ENCODE measurements at regions not wholly inside any gene's neighbourhood (a gene's known extent, or its start where the extent isn't known, plus 50 kb on each side); places are given as distances from the start of the nearest gene placed in this dataset.

- peak; percentile 40 for DNase-seq (ENCODE audit: low spot score)
Observed at GRCh38 chr6:42512579-42512978, 51.2 kb upstream of the UBR2 start.

- peak; percentile 10 for DNase-seq (ENCODE audit: low spot score)
Observed at GRCh38 chr6:42511803-42512422, 51.9 kb upstream of the UBR2 start.

DNA sequence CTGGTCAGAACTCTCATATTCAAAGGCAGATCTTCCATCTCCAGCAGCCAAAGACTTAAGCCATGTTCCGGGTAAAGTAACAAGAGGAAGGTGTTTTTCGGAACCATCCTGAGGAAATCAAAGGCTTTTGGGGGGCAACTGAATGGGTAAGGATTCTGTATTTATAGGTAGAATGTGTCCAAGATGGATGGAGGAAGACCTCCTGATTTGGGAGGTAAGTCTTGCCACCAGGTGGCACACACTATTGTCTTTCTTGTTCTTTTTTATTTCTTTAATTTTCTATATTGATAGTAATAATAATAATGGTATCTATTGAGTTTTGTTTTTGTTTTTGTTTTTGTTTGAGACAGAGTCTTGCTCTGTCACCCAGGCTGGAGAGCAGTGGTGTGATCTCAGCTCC is 53.0 kb upstream of the UBR2 start:
- no peak for DNase-seq (ENCODE audit: low spot score)

DNA sequence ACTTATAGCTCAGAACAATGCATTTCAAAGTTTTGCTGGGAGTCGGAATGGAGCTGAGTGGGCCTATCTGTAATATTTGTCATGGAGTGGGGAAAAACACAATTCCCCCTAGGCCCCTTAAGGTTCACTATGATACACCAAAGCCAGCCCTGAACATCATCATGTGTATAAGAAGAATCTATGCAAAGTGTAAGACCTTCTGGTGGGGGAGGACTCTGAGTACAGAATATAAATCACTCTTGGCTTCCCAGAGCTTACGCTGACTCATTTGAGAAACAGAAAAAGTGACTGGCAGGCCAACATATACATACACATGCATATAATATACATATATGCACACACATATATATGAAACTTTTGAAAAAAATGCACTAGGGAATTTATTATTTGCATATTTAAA is 54.1 kb upstream of the UBR2 start:
- no peak for DNase-seq (ENCODE audit: low spot score)

DNA sequence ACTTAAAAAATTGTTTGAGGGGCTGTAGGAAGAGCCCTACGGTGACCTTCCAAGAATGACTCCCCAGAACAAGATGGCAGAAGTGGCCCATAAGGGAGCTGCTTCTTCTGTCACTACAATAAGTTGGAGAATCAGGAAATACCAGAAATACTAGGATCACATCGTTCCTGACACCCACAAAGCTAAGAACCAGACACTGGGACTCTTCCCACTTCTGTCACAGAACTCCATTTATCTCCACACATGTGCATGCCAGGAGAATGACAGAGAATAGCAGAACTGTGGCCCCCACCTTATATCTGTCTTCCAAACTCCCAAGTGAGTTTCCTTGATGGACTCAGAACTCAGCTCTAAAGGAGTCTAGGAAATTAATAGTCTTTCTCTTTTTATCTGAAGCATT is 54.6 kb upstream of the UBR2 start:
- DNase-seq (ENCODE audit: low spot score) = no peak

GRCh38 chr6:42507901-42508300 is 55.9 kb upstream of the UBR2 start:
- DNase-seq (ENCODE audit: low spot score) = no peak

DNA sequence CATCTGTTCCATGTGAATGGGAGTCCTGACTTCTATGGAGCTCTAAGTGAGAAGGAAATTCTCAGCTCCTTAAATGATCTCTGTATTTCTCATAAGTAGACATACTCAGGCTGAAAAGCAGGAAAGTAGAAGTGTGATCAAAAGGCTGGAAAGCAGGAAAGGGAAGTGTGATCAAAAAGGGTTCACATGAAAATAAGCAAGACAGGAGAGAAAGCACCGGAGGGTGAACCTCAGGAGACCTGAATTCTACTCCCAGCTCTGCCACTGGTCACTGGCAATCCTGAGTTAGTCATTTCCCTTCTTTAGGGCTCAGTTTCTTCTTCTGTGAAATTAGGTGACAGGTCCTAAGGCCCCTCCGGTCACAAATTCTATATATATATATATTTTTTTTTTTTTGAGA is 55.5 kb upstream of the TRERF1 start:
- no peak for DNase-seq (ENCODE audit: low spot score)

GRCh38 chr6:42506070-42506469 is 54.3 kb upstream of the TRERF1 start:
- no peak for DNase-seq (ENCODE audit: low spot score)

DNA sequence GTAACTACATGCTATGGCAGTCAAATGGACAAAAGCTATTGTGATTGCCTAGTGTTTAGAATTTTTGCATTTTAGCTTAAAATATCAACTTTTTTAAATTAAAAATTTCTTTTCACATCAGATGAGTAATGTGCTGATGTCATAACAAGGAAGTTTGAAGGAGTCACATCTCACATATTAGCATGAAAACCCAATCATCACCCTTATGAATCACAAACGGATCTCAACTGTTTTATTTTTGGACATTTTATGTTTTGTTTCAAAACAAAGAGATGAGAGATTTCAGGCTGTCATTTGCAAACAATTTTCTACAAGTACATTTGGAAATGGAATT is 53.6 kb upstream of the TRERF1 start:
- DNase-seq (ENCODE audit: low spot score) = peak; percentile 57

DNA sequence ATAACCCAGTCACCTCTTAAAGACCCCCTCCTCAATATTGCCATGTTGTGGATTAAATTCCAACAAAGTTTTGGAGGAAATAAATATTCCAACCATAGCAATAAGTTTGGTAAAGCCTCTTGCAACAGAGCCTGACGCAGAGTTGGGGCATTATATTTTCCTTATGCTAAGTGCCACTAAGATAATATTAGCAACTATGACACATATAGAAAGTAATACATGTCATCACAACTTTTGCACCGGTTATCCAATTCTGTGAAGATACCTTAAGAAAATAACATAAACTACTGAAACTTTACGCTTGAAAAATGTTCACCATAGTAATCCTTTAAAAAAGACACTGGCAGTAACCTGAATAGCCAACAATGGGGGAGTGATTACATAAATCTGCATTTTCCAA is 52.2 kb upstream of the TRERF1 start:
- DNase-seq (ENCODE audit: low spot score) = no peak

DNA sequence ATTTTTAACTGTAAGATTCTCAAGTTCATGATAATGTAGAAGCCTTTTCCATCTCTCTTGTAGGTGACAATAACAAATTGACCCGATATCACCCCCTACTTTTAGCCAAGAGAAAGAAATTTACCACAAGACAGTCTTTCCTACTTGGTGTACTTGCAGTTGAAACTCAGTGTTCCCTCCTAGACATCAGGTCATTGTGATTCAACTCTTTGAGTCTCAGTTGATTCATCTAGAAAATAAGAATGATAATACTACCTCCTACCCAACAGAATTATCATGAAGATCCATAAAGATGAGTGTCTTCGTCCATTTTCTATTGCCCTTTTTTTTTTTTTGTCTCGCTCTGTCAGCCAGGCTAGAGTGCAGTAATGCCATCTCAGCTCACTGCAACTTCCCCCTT is 51.3 kb upstream of the TRERF1 start:
- no peak for DNase-seq (ENCODE audit: low spot score)

DNA sequence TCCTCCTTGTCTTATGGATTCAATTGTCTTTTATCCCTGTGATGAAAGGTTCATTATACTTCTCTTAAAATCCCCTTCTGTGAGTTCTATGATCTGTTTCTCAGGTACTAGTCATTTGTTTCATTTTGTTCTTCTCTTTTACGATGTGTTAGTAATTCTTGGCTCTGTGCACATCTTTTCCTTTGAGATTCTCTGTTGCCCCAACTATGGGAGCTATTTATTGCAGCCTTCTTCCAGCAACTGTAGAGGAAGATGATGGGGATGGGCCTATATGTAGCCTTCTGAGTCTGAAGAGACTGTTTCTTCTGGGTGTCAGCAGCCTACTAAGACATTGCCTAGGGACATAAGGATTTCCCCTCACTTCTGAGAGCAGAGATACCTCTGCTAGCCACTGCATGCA is 50.4 kb upstream of the TRERF1 start:
- no peak for DNase-seq (ENCODE audit: low spot score)
